CD14-positive monocyte (primary cell): ENCODE measurements at regions not wholly inside any gene's neighbourhood (a gene's known extent, or its start where the extent isn't known, plus 50 kb on each side); places are given as distances from the start of the nearest gene placed in this dataset.

Source experiments
- DNase-seq, 3 donors: peaks; one replicate each; pipeline ENCODE4 v3.0.0-alpha.2; 2011 to 2022
- H2AFZ ChIP-seq: 2 replicates; pipeline ENCODE4 v1.6.0; 2012; ENCODE audit warnings: mild to moderate bottlenecking, low read depth, low read length, inconsistent platforms; ENCODE audit not compliant: insufficient read depth, poor library complexity, severe bottlenecking
- H3K27ac ChIP-seq, 2 donors: 1 replicate in 1 of 2; 2 replicates in 1 of 2; pipeline ENCODE4 v1.5.1; 2012 to 2013; ENCODE audit warnings: low read length in 2 of 2, control low read depth in 1 of 2, inconsistent platforms in 1 of 2, low read depth in 1 of 2, mild to moderate bottlenecking in 1 of 2
- H3K27me3 ChIP-seq, 2 donors: one replicate each; pipeline versions ENCODE4 v1.6.0 to v1.6.1; 2011 to 2013; ENCODE audit warnings: low read length in 2 of 2; ENCODE audit not compliant: control insufficient read depth in 2 of 2, insufficient read depth in 2 of 2
- H3K36me3 ChIP-seq, 2 donors: replicated peaks in 1 of 2; 1 replicate in 1 of 2; 2 replicates in 1 of 2; pipeline versions ENCODE4 v1.5.1 to v1.6.1; 2012 to 2013; ENCODE audit warnings: low read length in 2 of 2, control low read depth in 1 of 2, inconsistent platforms in 1 of 2, mild to moderate bottlenecking in 1 of 2; ENCODE audit not compliant: insufficient read depth in 2 of 2, control insufficient read depth in 1 of 2
- H3K4me1 ChIP-seq, 2 donors: 1 replicate in 1 of 2; 2 replicates in 1 of 2; pipeline versions ENCODE4 v1.5.1 to v1.6.1; 2012 to 2013; ENCODE audit warnings: low read length in 2 of 2, control low read depth in 1 of 2, inconsistent platforms in 1 of 2, mild to moderate bottlenecking in 1 of 2, moderate library complexity in 1 of 2; ENCODE audit not compliant: insufficient read depth in 2 of 2, control insufficient read depth in 1 of 2
- H3K4me2 ChIP-seq: replicated peaks from 2 replicates; pipeline ENCODE3; 2012; ENCODE audit warnings: low read length, moderate library complexity, mild to moderate bottlenecking; ENCODE audit not compliant: poor library complexity, severe bottlenecking; ENCODE audit errors: extremely low read depth
- H3K4me3 ChIP-seq, 3 experiments: fragments of 200-600 bp in 1 of 3; sonication (generic) in 1 of 3; replicated peaks in 1 of 3; 1 replicate in 2 of 3; 2 replicates in 1 of 3; pipeline ENCODE4 v1.5.1; 2011 to 2013; ENCODE audit warnings: low read length in 3 of 3, mild to moderate bottlenecking in 3 of 3, control low read depth in 2 of 3, low read depth in 2 of 3, inconsistent platforms in 1 of 3, moderate library complexity in 1 of 3
- H3K79me2 ChIP-seq: 2 replicates; pipeline ENCODE4 v1.6.0; 2012; ENCODE audit warnings: mild to moderate bottlenecking, control low read depth, inconsistent platforms, low read length, moderate library complexity; ENCODE audit not compliant: insufficient read depth
- H3K9ac ChIP-seq: 2 replicates; pipeline ENCODE4 v1.6.0; 2017; ENCODE audit warnings: low read length, mild to moderate bottlenecking; ENCODE audit not compliant: insufficient read depth, poor library complexity, severe bottlenecking
- H3K9me3 ChIP-seq, 2 donors: replicated peaks in 1 of 2; 1 replicate in 1 of 2; 2 replicates in 1 of 2; pipeline versions ENCODE4 v1.5.1 to v1.6.1; 2012 to 2013; ENCODE audit warnings: low read length in 2 of 2, control low read depth in 1 of 2; ENCODE audit not compliant: control insufficient read depth in 1 of 2, insufficient read depth in 1 of 2
- H4K20me1 ChIP-seq: 2 replicates; pipeline ENCODE4 v1.6.0; 2012; ENCODE audit warnings: mild to moderate bottlenecking, low read length, control low read depth, moderate library complexity; ENCODE audit not compliant: insufficient read depth
- H3K27ac Mint-ChIP-seq, 7 donors: one replicate each; pipeline ENCODE4 v1.8.0; 2020; ENCODE audit warnings: mild to moderate bottlenecking in 7 of 7, mixed read lengths in 7 of 7, moderate library complexity in 6 of 7, inconsistent platforms in 2 of 7
- H3K27me3 Mint-ChIP-seq, 3 donors: one replicate each; pipeline ENCODE4 v1.8.0; 2021 to 2022; ENCODE audit warnings: low read depth in 3 of 3, mild to moderate bottlenecking in 3 of 3, mixed read lengths in 3 of 3, moderate library complexity in 3 of 3, inconsistent platforms in 1 of 3
- H3K36me3 Mint-ChIP-seq, 2 donors: one replicate each; pipeline ENCODE4 v1.8.0; 2020; ENCODE audit warnings: mixed read lengths in 2 of 2, inconsistent platforms in 1 of 2, mild to moderate bottlenecking in 1 of 2
- H3K4me1 Mint-ChIP-seq: one replicate; pipeline ENCODE4 v1.8.0; 2020; ENCODE audit warnings: mild to moderate bottlenecking, mixed read lengths
- H3K4me3 Mint-ChIP-seq, 2 donors: one replicate each; pipeline ENCODE4 v1.8.0; 2020; ENCODE audit warnings: mild to moderate bottlenecking in 2 of 2, mixed read lengths in 2 of 2, moderate library complexity in 1 of 2
- H3K9me3 Mint-ChIP-seq, 7 donors: one replicate each; pipeline ENCODE4 v1.8.0; 2020 to 2022; ENCODE audit warnings: mixed read lengths in 7 of 7, mild to moderate bottlenecking in 6 of 7, moderate library complexity in 6 of 7, inconsistent platforms in 2 of 7
- CTCF ChIP-seq: fragments of 200-600 bp; IDR thresholded peaks from one replicate; pipeline ENCODE4 v1.8.0; 2022; ENCODE audit warnings: antibody characterized with exemption, mild to moderate bottlenecking
- WGBS: methylation state at CpG from one replicate; pipeline ENCODE4 v1.1.5; 2013; ENCODE audit warnings: missing lambda C conversion rate; ENCODE audit not compliant: insufficient coverage; 5-methylcytosine and 5-hydroxymethylcytosine counted together
- intact Hi-C, 2 donors: fragments of 100-400 bp; cut with micrococcal nuclease; formaldehyde crosslinking; loops; one replicate each; pipeline versions ENCODE4 v1.15.0 to v1.15.1; 2023

GRCh38 chr2:117406443-117406842, 408.0 kb upstream of the DDX18 start:
- Histone ChIP-seq H3K27me3 (no peaks in the 10 kb centered on the region), H3K36me3 (no peaks in the 10 kb centered on the region), H3K4me1 (no peaks in the 10 kb centered on the region), H3K27ac (no peak overlapping the region), H2AFZ (no peak overlapping the region), H3K4me2 (no peak overlapping the region), H3K4me3 (no peak overlapping the region), H4K20me1 (no peaks in the 10 kb centered on the region), H3K79me2 (no peaks in the 10 kb centered on the region), H3K9me3 (peaks cover 0 to 4% of the 10 kb centered on the region in 2 donors), H3K9ac (no peak overlapping the region)
- H3K4me1 Mint-ChIP-seq = no peaks in the 10 kb centered on the region
- no peaks in the 10 kb centered on the region for H3K27me3 Mint-ChIP-seq
- H3K27ac Mint-ChIP-seq = no peak overlapping the region
- no peaks in the 10 kb centered on the region for H3K36me3 Mint-ChIP-seq
- TF ChIP-seq CTCF = no peak
- H3K4me3 Mint-ChIP-seq = no peak overlapping the region
- intact Hi-C loops = no loop called here
- no peak for DNase-seq
- H3K9me3 Mint-ChIP-seq = peaks cover 0 to 5% (median 2%) of the 10 kb centered on the region in 7 donors
- whole genome bisulfite sequencing = no CpG with 5 or more reads among the region's 1 CpG

- no peaks in the 10 kb centered on the region for H3K27me3 Mint-ChIP-seq
- Histone ChIP-seq H2AFZ (no peak overlapping the region), H3K9me3 (peaks cover 0 to 4% of the 10 kb centered on the region in 2 donors), H3K9ac (no peak overlapping the region), H3K4me2 (no peak overlapping the region), H3K27me3 (no peaks in the 10 kb centered on the region), H3K4me1 (no peaks in the 10 kb centered on the region), H3K36me3 (no peaks in the 10 kb centered on the region), H4K20me1 (no peaks in the 10 kb centered on the region), H3K4me3 (no peak overlapping the region), H3K27ac (no peak overlapping the region), H3K79me2 (no peaks in the 10 kb centered on the region)
- no peak for DNase-seq
- intact Hi-C loops = no loop called here
- H3K27ac Mint-ChIP-seq = no peak overlapping the region
- peaks cover 0 to 5% (median 2%) of the 10 kb centered on the region in 7 donors for H3K9me3 Mint-ChIP-seq
- H3K4me3 Mint-ChIP-seq = no peak overlapping the region
- 100% methylated on average over 1 of the region's 4 CpGs for WGBS
- TF ChIP-seq CTCF = no peak
- H3K4me1 Mint-ChIP-seq = no peaks in the 10 kb centered on the region
- no peaks in the 10 kb centered on the region for H3K36me3 Mint-ChIP-seq
Observed at GRCh38 chr2:117407746-117408145, 406.7 kb upstream of the DDX18 start.
